ENCODE measurements at regions not wholly inside any gene's neighbourhood (a gene's known extent, or its start where the extent isn't known, plus 50 kb on each side); places are given as distances from the start of the nearest gene placed in this dataset.

- TF ChIP-seq EZH2 (IDR thresholded peaks at IDR 0.05; ENCODE audit: borderline replicate concordance, low read length) (no peak), CTCF (IDR thresholded peaks at IDR 0.05; ENCODE audit: low read length) (no peak)
Measured at GRCh38 chr12:46663318-46663717, 162.5 kb downstream of the SLC38A4 start.
